ENCODE measurements at regions not wholly inside any gene's neighbourhood (a gene's known extent, or its start where the extent isn't known, plus 50 kb on each side); places are given as distances from the start of the nearest gene placed in this dataset.

DNA sequence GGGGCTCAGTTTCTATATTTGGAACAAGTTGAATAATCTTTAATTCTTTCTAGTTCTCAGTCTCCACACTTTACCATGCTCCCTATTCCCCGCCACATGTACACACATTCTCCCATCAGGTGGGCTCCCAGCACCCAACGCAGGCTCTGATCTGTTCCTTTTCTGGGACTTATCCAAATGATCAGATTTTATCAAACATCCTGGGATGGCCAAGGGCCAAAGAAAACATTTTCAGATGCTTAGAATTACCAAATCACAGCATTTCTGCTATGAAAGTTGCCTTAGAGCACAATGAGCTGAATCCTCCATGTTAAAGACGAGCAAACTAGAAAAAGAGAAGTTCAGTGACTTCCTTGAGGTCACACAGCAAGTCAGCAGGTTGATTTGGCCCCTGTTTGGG is 153.4 kb downstream of the SEC61B start:
- TF ChIP-seq, protein P1, sequence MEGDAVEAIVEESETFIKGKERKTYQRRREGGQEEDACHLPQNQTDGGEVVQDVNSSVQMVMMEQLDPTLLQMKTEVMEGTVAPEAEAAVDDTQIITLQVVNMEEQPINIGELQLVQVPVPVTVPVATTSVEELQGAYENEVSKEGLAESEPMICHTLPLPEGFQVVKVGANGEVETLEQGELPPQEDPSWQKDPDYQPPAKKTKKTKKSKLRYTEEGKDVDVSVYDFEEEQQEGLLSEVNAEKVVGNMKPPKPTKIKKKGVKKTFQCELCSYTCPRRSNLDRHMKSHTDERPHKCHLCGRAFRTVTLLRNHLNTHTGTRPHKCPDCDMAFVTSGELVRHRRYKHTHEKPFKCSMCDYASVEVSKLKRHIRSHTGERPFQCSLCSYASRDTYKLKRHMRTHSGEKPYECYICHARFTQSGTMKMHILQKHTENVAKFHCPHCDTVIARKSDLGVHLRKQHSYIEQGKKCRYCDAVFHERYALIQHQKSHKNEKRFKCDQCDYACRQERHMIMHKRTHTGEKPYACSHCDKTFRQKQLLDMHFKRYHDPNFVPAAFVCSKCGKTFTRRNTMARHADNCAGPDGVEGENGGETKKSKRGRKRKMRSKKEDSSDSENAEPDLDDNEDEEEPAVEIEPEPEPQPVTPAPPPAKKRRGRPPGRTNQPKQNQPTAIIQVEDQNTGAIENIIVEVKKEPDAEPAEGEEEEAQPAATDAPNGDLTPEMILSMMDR (conservative IDR thresholded peaks at IDR 0.05; ENCODE audit: low read length), result no peak
- no peak for TF ChIP-seq EZH2phosphoT487 (IDR thresholded peaks at IDR 0.05; ENCODE audit: borderline replicate concordance, low read depth, low read length)
